ENCODE measurements at regions not wholly inside any gene's neighbourhood (a gene's known extent, or its start where the extent isn't known, plus 50 kb on each side); places are given as distances from the start of the nearest gene placed in this dataset.

- TF ChIP-seq, protein P1, sequence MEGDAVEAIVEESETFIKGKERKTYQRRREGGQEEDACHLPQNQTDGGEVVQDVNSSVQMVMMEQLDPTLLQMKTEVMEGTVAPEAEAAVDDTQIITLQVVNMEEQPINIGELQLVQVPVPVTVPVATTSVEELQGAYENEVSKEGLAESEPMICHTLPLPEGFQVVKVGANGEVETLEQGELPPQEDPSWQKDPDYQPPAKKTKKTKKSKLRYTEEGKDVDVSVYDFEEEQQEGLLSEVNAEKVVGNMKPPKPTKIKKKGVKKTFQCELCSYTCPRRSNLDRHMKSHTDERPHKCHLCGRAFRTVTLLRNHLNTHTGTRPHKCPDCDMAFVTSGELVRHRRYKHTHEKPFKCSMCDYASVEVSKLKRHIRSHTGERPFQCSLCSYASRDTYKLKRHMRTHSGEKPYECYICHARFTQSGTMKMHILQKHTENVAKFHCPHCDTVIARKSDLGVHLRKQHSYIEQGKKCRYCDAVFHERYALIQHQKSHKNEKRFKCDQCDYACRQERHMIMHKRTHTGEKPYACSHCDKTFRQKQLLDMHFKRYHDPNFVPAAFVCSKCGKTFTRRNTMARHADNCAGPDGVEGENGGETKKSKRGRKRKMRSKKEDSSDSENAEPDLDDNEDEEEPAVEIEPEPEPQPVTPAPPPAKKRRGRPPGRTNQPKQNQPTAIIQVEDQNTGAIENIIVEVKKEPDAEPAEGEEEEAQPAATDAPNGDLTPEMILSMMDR (conservative IDR thresholded peaks at IDR 0.05; ENCODE audit: control insufficient read depth, insufficient read depth, low read depth, low read length) = no peak
- H3K4me3 ChIP-seq (ENCODE audit: control insufficient read depth, low read depth, low read length) = no peak overlapping the region
- no peak for DNase-seq (ENCODE audit: low read depth)
Observed at GRCh38 chr9:83153030-83153429, 90.1 kb upstream of the RASEF start.

- H3K4me3 ChIP-seq (ENCODE audit: control insufficient read depth, low read depth, low read length) = no peak overlapping the region
- TF ChIP-seq, protein P1 (conservative IDR thresholded peaks at IDR 0.05; ENCODE audit: control insufficient read depth, insufficient read depth, low read depth, low read length) = no peak
- no peak for DNase-seq (ENCODE audit: low read depth)
Observed at GRCh38 chr9:83151627-83152137, 88.7 kb upstream of the RASEF start.

GRCh38 chr9:83147315-83148149, 84.6 kb upstream of the RASEF start:
- no peak overlapping the region for H3K4me3 ChIP-seq (ENCODE audit: control insufficient read depth, low read depth, low read length)
- TF ChIP-seq, protein P1 (conservative IDR thresholded peaks at IDR 0.05; ENCODE audit: control insufficient read depth, insufficient read depth, low read depth, low read length) = no peak
- no peak for DNase-seq (ENCODE audit: low read depth)

GRCh38 chr9:83146325-83146724, 83.4 kb upstream of the RASEF start:
- no peak for DNase-seq (ENCODE audit: low read depth)
- H3K4me3 ChIP-seq (ENCODE audit: control insufficient read depth, low read depth, low read length) = no peak overlapping the region
- TF ChIP-seq, protein P1 (conservative IDR thresholded peaks at IDR 0.05; ENCODE audit: control insufficient read depth, insufficient read depth, low read depth, low read length) = no peak

GRCh38 chr9:83144492-83144891, 81.5 kb upstream of the RASEF start:
- DNase-seq (ENCODE audit: low read depth) = no peak
- no peak overlapping the region for H3K4me3 ChIP-seq (ENCODE audit: control insufficient read depth, low read depth, low read length)
- TF ChIP-seq, protein P1 (conservative IDR thresholded peaks at IDR 0.05; ENCODE audit: control insufficient read depth, insufficient read depth, low read depth, low read length) = no peak

DNA sequence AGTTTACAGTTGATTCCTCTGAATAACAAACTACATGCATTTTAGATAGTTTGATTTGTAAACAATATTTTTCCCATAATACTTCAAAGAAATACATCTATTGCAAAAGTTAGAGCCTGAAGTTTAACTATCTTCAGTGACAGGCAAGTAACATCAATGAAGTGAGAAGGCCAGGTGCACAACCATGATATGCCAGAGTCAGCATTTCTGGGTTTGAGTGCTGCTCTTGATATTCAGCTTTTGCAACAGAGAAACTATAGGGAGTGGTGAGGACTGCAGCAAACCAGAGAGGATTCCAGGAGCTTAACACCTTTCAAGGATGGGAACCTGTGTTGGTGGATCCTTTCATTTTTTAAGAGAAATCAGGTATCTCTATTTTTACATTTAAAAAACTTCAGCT, 79.4 kb upstream of the RASEF start:
- TF ChIP-seq, protein P1 (conservative IDR thresholded peaks at IDR 0.05; ENCODE audit: control insufficient read depth, insufficient read depth, low read depth, low read length) = no peak
- no peak for DNase-seq (ENCODE audit: low read depth)
- no peak overlapping the region for H3K4me3 ChIP-seq (ENCODE audit: control insufficient read depth, low read depth, low read length)

Measured in fibroblast of mammary gland (primary cell).